ENCODE measurements at regions not wholly inside any gene's neighbourhood (a gene's known extent, or its start where the extent isn't known, plus 50 kb on each side); places are given as distances from the start of the nearest gene placed in this dataset.
"Not testable (repeated sequence)": the region's sequence is repeated elsewhere in the genome, so short reads cannot be mapped to it uniquely, and the experiment has no call there.

- no peak for DNase-seq (ENCODE audit: low read depth)
These were observed 104.9 kb upstream of the SPATA12 start for GRCh38 chr3:56955492-56956111.

- DNase-seq (ENCODE audit: low read depth), result no peak
These were observed 106.3 kb upstream of the SPATA12 start for GRCh38 chr3:56954125-56954524.

DNA sequence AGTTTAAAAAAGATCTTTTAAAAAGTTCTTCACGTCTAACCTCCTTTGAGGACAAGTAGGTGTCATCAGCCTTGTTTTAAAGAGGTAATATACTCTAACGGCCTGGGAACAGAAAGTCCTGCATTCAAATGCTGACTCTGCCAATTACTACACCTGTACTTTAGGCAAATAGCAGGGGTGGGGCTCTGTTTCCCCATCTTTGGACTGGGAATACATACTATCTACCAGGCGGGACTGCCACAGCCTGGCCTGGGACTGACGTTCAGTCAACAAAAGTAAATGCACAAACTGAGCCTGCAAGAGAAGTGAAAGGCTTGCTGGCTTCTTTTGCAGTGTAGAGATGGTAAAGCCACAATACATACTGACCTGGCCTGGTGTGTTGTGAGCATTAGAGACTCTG is 107.6 kb upstream of the SPATA12 start:
- DNase-seq (ENCODE audit: low read depth), result no peak

DNA sequence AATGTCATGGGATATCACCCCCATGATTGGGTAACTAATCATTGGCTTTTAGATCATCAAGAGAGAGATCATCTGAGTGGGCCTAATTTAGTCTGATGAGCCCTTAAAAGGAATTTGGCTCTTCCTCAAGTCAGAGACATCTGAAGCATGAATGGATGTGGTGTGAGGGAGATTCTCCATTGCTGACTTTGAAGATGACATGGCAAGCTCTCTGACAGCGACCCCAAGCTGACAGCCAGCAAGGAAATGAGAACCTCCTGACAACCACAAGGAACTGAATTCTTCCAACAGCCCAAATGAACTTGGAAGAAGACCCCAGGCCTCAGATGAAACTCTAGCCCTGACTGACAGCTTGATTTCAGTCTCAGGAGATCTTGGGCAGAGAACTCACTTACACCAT is 108.4 kb upstream of the SPATA12 start:
- DNase-seq (ENCODE audit: low read depth), result no peak

- no peak for DNase-seq (ENCODE audit: low read depth)
These were observed 109.1 kb upstream of the SPATA12 start for GRCh38 chr3:56951366-56951765.

GRCh38 chr3:56945378-56945777 is 115.1 kb upstream of the SPATA12 start:
- DNase-seq (ENCODE audit: low read depth), result not testable (repeated sequence)

- no peak for DNase-seq (ENCODE audit: low read depth)
These were observed 117.9 kb upstream of the SPATA12 start for GRCh38 chr3:56942523-56942922.

DNA sequence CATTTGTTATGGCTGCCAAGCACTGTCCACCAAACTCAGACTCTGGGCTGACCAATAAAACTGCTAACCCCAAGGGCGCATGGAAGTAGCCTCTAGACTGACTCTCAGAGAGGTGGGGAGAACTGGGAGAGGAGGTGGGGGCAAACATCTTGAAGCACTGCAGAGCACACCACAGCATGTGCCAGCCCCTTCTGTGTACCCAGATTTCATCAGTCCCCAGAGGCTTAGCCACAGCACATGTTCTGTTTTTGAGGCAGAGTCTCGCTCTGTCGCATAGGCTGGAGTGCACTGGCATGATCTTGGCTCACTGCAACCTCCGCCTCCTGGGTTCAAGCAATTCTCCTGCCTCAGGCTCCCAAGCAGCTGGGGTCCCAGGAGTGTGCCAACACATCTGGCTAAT is 119.5 kb upstream of the SPATA12 start:
- no peak for DNase-seq (ENCODE audit: low read depth)

DNA sequence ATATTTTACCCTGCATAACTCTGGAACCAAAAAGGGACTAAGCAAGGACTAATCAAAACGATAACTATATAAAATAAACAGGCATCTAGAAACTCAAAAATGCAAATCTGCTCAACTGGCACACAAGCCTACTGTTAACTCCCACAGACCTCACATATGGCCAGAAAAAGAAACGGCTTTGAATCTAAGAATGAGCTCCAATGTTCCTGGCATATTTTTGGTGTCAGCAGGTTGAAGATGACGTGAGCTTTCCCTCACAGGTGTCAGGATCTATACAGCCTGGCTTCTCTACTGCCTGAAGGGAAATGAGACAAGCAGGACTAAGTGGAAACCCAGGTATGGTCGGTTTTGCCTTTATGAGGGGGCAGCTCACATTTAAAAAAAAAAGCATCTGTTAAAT is 120.1 kb upstream of the SPATA12 start:
- no peak for DNase-seq (ENCODE audit: low read depth)

- DNase-seq (ENCODE audit: low read depth), result no peak
These were observed 120.6 kb upstream of the SPATA12 start for GRCh38 chr3:56939834-56940233.

DNA sequence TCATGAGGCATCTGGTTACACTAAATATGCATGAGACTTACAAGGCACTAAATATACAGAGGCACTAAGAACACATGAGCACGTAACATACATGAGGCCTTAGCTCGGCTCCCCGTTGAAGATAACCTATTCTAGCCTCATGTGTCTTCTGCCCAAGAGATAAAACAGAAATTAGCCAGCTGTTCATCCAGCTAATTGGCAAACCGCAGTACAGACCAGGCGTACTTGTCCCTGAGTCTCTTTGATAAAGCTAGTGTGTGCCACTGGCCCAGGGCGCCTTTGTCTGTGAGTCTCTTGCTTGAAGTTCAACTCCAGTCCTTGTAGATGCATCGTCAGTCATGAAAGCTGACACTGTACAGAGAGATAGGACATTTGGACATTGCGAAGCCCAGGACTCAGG is 121.9 kb upstream of the SPATA12 start:
- no peak for DNase-seq (ENCODE audit: low read depth)

DNA sequence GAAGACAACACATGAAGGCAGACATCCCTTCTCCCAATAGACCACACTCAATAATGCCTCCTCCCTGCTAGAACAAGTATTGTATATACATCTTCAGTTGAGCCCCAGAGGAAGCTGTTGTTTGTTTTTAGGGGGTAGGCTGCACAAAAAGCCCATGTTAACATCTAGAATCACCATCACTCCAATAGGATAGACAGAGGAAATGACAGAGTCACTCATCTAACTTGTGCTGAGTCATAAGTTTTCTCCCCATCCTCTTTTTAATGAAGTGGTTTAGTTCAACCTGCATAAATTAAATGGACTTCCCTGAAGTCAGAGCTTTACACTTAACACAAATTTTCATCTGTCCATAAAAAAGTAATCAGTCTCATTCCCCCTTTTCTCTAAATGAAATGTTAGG is 122.9 kb upstream of the SPATA12 start:
- no peak for DNase-seq (ENCODE audit: low read depth)

DNA sequence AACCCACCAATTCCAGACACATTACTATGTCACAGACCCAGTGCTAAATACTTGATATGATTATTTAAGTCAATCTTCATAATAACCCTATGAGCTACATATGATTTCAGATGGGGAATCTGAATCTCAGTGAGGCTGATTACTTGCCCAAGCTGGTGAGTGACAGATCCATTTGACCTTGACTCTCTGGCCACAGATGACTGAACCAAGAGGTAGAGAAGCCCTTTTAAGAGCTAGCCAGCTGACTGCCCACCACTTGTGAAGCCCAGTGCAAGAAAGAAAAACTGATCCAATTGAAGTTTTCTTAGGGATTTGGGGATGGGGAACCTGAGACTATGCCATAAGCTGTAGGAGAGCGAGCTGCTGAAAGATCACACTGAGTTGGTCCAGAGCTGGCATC is 124.7 kb upstream of the SPATA12 start:
- no peak for DNase-seq (ENCODE audit: low read depth)

DNA sequence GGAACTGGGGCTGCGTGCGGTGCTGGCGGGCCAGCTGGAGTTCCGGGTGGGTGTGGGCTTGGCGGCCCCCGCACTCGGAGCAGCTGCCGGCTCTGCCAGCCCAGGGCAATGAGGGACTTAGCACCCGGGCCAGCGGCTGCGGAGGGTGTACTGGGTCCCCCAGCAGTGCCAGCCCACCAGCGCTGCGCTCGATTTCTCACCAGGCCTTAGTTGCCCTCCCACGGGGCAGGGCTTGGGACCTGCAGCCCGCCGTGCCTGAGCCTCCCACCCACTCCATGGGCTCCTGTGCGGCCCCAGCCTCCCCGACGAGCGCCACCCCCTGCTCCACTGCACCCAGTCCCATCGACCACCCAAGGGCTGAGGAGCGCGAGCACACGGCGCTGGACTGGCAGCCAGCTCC is 126.0 kb upstream of the SPATA12 start:
- not testable (repeated sequence) for DNase-seq (ENCODE audit: low read depth)

DNA sequence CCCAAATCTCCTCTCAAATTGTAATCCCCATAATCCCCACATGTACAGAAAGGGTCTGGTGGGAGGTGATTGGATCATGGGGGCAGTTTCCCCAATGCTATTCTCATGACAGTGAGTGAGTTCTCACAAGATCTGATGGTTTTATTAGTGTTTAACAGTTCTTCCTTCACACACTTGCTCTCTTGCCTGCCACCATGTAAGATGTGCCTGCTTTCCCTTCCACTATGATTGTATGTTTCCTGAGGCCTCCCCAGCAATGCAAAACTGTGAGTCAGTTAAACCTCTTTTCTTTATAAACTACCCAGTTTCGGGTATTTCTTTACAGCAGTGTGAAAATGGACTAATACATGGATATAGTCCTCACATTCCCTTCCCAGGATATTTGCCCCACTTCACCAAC is 126.7 kb upstream of the SPATA12 start:
- no peak for DNase-seq (ENCODE audit: low read depth)

DNA sequence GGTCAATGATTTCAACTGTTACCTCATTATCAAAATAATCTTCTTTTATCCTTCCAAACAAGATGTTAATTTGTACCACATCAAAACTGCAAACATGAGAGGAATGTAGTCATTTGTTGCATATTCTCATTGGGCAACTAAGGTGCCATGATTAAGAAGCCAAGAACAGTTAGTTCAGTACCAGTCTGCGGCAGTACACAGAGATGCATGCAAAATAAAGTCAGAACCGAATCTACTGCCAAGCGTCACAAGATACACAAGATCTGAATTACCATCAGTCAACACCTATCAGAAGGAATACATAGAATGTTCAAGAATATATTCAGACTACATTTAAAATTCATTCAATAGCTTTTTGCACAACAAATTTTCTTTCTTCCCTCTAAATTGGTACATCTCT is 127.6 kb upstream of the SPATA12 start:
- DNase-seq (ENCODE audit: low read depth), result no peak

DNA sequence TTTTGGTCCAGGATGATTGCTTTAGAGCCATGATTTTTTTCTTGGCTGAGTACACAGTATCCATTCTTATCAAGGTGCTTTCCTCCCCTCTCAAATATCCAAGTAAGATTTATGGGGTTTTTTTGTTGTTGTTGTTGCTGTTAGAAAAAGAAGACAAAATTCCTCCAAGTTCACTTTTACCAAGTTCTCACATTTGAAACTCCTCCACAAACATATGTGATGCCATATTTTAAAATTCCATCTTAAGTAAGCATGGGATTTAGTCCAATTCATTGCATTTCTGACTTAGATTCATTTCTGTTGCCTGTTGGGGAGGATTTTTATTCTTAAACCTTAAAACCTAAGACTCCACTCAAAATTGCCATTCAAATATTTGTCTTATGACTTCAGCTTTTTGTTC is 128.6 kb upstream of the SPATA12 start:
- DNase-seq (ENCODE audit: low read depth), result no peak

- DNase-seq (ENCODE audit: low read depth), result no peak
These were observed 129.0 kb upstream of the ARHGEF3 start for GRCh38 chr3:56930706-56931105.

- no peak for DNase-seq (ENCODE audit: low read depth)
These were observed 128.3 kb upstream of the ARHGEF3 start for GRCh38 chr3:56929809-56930615.

DNA sequence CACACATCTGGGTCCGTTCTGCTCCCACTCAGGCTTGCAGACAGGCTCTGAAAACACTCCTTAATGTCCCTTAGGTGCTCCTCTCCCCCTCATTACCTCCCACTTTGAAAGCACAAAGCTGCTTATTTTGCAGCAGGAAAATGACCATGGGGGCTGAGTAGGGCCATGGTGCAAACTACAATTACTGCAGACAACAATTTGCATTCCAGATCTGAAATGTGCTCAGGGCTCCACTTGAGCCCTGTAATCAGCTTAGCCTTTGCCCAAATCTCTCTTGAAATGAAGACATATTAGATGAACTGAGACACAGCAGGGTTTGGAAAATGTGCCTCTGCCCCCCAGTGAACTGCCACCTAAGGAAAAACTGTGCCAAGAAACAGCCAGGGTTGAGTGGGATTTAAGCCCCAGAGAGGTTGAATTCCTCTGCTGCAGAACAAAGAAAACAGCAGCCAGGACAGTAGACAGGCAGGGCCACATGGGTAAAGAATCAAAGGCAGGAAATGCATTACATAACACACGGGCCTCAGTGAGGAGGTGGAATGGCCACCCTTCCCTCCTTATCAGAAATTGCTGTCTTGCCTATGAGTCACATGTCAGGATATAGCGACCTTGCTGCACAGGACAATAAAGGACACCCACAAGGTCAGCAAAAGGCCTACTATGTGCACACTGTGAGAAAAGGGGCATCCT is 126.8 kb upstream of the ARHGEF3 start:
- DNase-seq (ENCODE audit: low read depth), result no peak

DNA sequence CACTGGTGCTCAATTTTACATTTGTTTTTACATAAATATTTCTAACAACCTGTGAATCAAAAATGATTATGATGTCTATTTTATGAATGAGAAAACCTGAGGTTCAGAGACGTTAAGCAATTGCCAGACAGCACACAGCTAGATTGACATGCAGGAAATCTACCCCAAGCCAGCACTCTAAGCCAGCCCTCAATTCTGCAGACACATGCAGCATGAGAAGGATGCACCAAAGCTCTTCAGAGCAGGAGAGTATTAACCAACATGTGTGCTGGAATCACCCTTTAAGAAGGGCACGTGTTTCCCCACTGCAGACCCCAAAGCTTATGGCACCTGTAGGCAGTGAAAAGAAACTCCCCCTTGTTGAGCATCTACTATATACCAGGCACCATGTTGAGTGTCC is 126.1 kb upstream of the ARHGEF3 start:
- no peak for DNase-seq (ENCODE audit: low read depth)

DNA sequence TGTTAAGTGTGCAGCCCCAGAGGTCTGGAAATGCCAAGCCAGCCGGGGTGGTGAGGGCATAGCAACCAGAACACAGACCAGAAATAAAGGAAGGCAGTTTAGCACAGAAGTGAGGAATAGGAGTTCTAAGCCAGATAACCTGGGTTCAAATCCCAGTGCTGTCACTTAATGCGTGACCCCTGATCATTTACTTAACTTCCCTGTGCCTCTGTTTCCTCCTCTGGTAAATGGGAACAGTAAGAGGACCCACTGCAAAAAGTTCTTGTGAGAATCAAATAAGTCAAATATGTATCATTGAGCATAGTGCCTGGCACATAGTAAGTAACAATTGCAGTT is 125.2 kb upstream of the ARHGEF3 start:
- no peak for DNase-seq (ENCODE audit: low read depth)

DNA sequence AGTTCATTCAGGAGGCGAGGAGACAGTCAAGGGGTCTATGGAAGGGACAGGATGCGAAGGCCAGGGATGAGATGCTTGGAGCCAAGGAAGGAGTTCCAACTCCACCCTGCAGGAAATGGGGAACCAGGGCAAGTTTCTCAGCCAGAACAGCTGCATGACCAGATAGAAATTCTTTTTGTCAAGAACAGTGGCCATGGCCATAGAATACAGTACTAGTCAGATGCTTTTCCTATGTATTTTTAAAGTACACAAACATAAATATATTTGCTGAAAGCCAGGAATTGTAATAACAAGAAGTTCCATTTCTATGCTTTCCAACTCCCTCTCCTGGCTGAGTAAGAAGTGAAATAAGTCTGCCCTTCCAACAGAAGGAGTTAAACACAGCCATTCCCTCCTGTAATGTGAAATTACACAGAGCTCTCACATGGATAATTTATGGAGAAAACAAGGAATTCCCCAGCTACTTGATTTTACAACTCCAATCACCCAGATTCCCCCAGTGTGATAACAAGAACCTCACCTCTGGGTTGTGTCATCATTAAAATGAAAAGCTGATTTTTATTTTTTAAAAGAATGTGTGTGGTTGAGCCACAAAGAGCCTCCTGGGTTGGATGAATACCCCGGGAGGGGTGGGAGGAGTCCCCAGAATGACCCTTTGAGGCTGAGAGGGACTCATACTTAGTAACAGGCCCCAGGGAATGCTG is 124.6 kb upstream of the ARHGEF3 start:
- DNase-seq (ENCODE audit: low read depth), result no peak
